Parathyroid adenoma (tissue), 2 donors: ENCODE measurements at regions not wholly inside any gene's neighbourhood (a gene's known extent, or its start where the extent isn't known, plus 50 kb on each side); places are given as distances from the start of the nearest gene placed in this dataset.

Source experiments
- H2AFZ ChIP-seq: fragments of 300-600 bp; sonication (generic); one replicate; pipeline ENCODE4 v1.7.0; 2017; ENCODE audit warnings: antibody characterized with exemption, mild to moderate bottlenecking
- H3K27ac ChIP-seq: fragments of 300-600 bp; sonication (generic); one replicate; pipeline ENCODE4 v1.7.0; 2017
- H3K27me3 ChIP-seq: fragments of 300-600 bp; sonication (generic); one replicate; pipeline ENCODE4 v1.7.0; 2017; ENCODE audit warnings: low read length; ENCODE audit not compliant: control insufficient read depth, insufficient read depth
- H3K36me3 ChIP-seq: fragments of 300-600 bp; sonication (generic); one replicate; pipeline ENCODE4 v1.7.0; 2017; ENCODE audit warnings: low read length; ENCODE audit not compliant: control insufficient read depth, insufficient read depth
- H3K4me1 ChIP-seq: fragments of 300-600 bp; sonication (generic); one replicate; pipeline ENCODE4 v1.7.0; 2017; ENCODE audit warnings: control low read depth
- H3K4me2 ChIP-seq: fragments of 300-600 bp; sonication (generic); one replicate; pipeline ENCODE4 v1.7.0; 2017; ENCODE audit warnings: low read length
- H3K4me3 ChIP-seq: fragments of 300-600 bp; sonication (generic); one replicate; pipeline ENCODE4 v1.7.0; 2017; ENCODE audit warnings: low read depth, low read length
- H3K79me2 ChIP-seq: fragments of 300-600 bp; sonication (generic); one replicate; pipeline ENCODE4 v1.7.0; 2017; ENCODE audit warnings: control low read depth
- H3K9ac ChIP-seq: fragments of 300-600 bp; sonication (generic); one replicate; pipeline ENCODE4 v1.7.0; 2017; ENCODE audit warnings: mild to moderate bottlenecking
- H3K9me3 ChIP-seq: fragments of 300-600 bp; sonication (generic); one replicate; pipeline ENCODE4 v1.7.0; 2017; ENCODE audit warnings: low read length; ENCODE audit not compliant: control insufficient read depth
- TF ChIP-seq, protein P1 (sequence below): fragments of 300-600 bp; sonication (generic); IDR thresholded peaks from one replicate; pipeline ENCODE4 v1.7.0; 2017; ENCODE audit warnings: antibody characterized with exemption, mild to moderate bottlenecking
- donor health status: primary hyperparathyroidism.

DNA sequence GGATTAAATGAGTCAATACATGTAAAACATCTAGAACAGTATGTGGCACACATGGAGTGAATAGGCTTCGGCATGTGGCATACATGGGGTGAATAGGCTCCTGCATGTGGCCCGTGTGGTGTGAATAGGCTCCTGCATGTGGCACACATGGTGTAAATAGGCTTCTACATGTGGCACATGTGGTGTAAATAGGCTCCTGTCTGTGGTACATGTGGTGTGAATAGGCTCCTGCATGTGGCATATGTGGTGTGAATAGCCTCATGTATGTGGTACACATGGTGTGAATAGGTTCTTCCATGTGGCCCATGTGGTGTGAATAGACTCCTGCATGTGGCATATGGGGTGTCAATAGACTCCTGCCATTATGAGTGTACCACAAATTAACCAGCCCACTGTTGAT, 219.1 kb upstream of the KIRREL3 start:
- H3K79me2 ChIP-seq: no peaks in the 10 kb centered on the region

DNA sequence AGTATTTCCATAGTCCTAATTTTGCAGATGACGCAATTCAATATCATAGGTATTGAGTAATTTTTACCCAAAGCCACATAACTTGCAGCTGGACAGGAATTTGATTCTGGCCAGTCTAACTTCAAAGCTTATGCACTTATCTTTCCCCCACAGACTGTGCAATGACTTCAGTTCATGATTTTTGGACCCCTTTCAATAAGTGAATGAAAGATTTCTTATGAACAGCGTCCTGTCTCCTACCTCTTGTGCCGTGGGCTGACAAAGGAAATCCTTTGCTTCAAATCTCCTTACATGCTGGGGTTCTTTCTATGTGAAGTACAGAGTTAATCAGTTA, 217.7 kb upstream of the KIRREL3 start:
- no peak overlapping the region for H3K9ac ChIP-seq
- H3K4me2 ChIP-seq: no peak overlapping the region
- H3K9me3 ChIP-seq: no peaks in the 10 kb centered on the region
- TF ChIP-seq, protein P1, sequence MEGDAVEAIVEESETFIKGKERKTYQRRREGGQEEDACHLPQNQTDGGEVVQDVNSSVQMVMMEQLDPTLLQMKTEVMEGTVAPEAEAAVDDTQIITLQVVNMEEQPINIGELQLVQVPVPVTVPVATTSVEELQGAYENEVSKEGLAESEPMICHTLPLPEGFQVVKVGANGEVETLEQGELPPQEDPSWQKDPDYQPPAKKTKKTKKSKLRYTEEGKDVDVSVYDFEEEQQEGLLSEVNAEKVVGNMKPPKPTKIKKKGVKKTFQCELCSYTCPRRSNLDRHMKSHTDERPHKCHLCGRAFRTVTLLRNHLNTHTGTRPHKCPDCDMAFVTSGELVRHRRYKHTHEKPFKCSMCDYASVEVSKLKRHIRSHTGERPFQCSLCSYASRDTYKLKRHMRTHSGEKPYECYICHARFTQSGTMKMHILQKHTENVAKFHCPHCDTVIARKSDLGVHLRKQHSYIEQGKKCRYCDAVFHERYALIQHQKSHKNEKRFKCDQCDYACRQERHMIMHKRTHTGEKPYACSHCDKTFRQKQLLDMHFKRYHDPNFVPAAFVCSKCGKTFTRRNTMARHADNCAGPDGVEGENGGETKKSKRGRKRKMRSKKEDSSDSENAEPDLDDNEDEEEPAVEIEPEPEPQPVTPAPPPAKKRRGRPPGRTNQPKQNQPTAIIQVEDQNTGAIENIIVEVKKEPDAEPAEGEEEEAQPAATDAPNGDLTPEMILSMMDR: no peak
- no peak overlapping the region for H2AFZ ChIP-seq
- no peaks in the 10 kb centered on the region for H3K4me1 ChIP-seq
- H3K36me3 ChIP-seq: no peaks in the 10 kb centered on the region
- no peaks in the 10 kb centered on the region for H3K79me2 ChIP-seq
- no peak overlapping the region for H3K4me3 ChIP-seq
- no peak overlapping the region for H3K27ac ChIP-seq
- no peaks in the 10 kb centered on the region for H3K27me3 ChIP-seq

More for the DNA sequence above, 219.1 kb upstream of the KIRREL3 start:
- no peak overlapping the region for H3K27ac ChIP-seq
- H3K4me3 ChIP-seq: no peak overlapping the region
- no peak overlapping the region for H2AFZ ChIP-seq
- TF ChIP-seq, protein P1: no peak
- no peak overlapping the region for H3K9ac ChIP-seq
- H3K9me3 ChIP-seq: no peaks in the 10 kb centered on the region
- H3K27me3 ChIP-seq: no peaks in the 10 kb centered on the region
- no peak overlapping the region for H3K4me2 ChIP-seq
- H3K36me3 ChIP-seq: no peaks in the 10 kb centered on the region
- H3K4me1 ChIP-seq: no peaks in the 10 kb centered on the region

DNA sequence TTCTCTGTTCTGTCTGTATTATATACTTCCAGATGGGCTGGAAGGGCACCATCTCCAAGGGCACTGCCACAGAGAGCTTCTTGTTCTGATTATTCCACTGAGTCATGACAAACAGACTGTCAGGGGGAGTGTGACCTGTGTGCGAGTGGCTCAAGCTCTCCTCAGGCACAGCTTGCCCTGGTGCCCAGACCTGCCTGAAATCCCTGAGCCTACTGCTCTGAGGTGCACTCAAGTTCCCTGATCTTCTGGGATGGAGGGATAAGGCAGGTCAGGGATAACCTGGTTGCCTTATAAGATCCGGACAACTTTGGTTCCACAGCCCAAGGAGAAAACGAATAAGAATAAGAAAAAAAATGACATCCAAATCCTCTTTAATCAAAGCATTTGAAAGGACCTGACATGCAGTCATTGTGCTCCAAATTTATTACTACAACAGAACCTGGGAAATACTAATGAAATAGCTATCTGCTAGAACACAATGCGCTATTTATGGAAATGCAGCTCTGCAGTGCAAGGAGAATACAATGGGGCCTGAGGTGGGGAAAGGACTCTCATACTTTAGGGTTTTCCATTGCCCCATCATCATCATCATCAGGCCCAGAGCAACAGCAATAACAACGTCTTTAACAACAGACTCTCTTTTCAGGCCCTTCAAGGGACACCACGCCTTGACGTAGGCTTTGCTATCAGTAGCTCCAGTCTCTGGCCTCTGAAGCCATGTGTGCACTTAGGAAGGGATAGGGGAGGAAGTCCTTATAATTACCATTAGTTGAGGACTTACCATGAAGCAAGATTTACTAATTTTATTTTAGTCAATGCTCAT, 217.1 kb upstream of the KIRREL3 start:
- no peak overlapping the region for H3K9ac ChIP-seq
- H3K27ac ChIP-seq: no peak overlapping the region
- H3K79me2 ChIP-seq: no peaks in the 10 kb centered on the region
- no peak overlapping the region for H3K4me2 ChIP-seq
- no peaks in the 10 kb centered on the region for H3K4me1 ChIP-seq
- H3K9me3 ChIP-seq: no peaks in the 10 kb centered on the region
- H3K36me3 ChIP-seq: no peaks in the 10 kb centered on the region
- H2AFZ ChIP-seq: no peak overlapping the region
- H3K27me3 ChIP-seq: no peaks in the 10 kb centered on the region
- no peak overlapping the region for H3K4me3 ChIP-seq
- TF ChIP-seq, protein P1: no peak

DNA sequence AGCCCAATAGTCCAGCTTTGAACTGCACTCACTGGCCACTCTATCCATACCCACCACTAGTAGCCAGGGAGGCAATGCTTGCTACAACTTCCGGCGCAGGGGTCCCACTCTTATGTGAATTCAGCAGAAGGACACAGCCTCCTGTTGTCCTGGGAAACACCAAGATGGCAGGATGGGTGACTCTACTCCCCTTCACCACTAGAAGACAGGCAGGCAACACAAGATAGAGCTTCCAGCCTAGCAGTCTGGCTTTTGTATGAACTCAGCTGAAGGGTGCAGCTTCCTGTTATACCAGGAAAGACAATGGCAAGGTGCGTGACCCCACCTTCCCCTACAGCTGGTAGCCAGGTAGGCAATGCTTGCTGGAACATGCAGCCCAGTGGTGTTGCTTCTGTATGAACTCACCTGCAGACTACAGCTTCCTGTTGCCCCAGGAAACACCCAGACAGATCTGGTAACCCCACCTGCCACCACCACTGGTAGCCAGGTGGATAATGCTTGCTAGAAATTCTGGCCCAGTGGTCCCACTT, 205.2 kb upstream of the KIRREL3 start:
- Histone ChIP-seq H3K9me3 (no peaks in the 10 kb centered on the region), H3K4me3 (no peak overlapping the region), H3K4me2 (no peak overlapping the region), H3K4me1 (no peaks in the 10 kb centered on the region), H3K79me2 (no peaks in the 10 kb centered on the region), H3K36me3 (no peaks in the 10 kb centered on the region), H3K27me3 (no peaks in the 10 kb centered on the region), H3K9ac (no peak overlapping the region), H2AFZ (no peak overlapping the region), H3K27ac (no peak overlapping the region)
- TF ChIP-seq, protein P1: no peak

DNA sequence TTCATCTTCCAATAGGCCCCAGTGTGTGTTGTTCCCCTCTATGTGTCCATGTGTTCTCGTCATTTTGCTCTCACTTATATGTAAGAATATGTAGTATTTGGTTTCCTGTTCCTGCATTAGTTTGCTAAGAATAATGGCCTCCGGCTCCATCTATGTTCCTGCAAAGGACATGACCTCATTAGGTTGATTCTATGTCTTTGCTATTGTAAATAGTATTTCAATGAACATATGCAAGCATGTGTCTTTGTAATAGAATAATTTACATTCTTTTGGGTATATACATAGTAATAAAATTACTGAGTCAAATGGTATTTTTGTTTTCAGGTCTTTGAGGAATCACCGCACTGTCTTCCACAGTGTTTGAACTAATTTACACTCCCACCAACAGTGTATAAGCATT, 202.9 kb upstream of the KIRREL3 start:
- no peaks in the 10 kb centered on the region for H3K9me3 ChIP-seq
- no peak overlapping the region for H3K27ac ChIP-seq
- no peaks in the 10 kb centered on the region for H3K27me3 ChIP-seq
- no peaks in the 10 kb centered on the region for H3K36me3 ChIP-seq
- H3K4me2 ChIP-seq: no peak overlapping the region
- H3K79me2 ChIP-seq: no peaks in the 10 kb centered on the region
- no peak overlapping the region for H3K9ac ChIP-seq
- no peak overlapping the region for H2AFZ ChIP-seq
- no peaks in the 10 kb centered on the region for H3K4me1 ChIP-seq
- no peak overlapping the region for H3K4me3 ChIP-seq
- TF ChIP-seq, protein P1: no peak
